ENCODE measurements at regions not wholly inside any gene's neighbourhood (a gene's known extent, or its start where the extent isn't known, plus 50 kb on each side); places are given as distances from the start of the nearest gene placed in this dataset.

DNA sequence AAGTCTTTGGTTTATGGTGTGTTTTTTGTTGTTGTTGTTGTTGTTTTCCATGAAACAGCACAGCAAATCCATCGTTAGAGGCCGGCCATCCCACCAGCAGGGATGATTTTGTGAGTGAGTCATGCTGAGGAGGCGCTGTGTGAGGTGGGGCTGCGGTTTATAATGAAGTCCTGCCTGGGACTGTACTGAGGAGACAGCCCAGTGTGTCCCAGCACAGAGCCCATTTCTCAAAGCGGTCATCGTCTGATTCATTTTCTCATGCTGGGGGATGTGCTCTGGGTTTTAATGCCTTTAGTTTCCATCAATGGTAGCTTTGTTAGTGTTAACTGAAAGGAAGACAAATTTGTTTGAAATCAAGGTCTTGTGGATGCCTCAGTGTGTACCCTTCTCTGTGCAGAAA is 129.3 kb upstream of the SERP2 start:
- TF ChIP-seq CTCF (conservative IDR thresholded peaks at IDR 0.05): no peak
- Histone ChIP-seq H3K9me3 (ENCODE audit: control insufficient read depth, low read length) (no peaks in the 10 kb centered on the region), H3K4me1 (ENCODE audit: control insufficient read depth, insufficient read depth, low read length) (peaks cover 11% of the 10 kb centered on the region), H3K27me3 (ENCODE audit: control insufficient read depth, insufficient read depth, low read length, poor library complexity, severe bottlenecking) (peaks cover 32% of the 10 kb centered on the region), H3K36me3 (ENCODE audit: control insufficient read depth, insufficient read depth, low read length) (no peaks in the 10 kb centered on the region), H3K27ac (ENCODE audit: low read depth, low read length) (no peak overlapping the region), H3K4me3 (ENCODE audit: low read length) (no peak overlapping the region), H3K9ac (ENCODE audit: extremely low read depth, low read length, poor library complexity, severe bottlenecking) (no peak overlapping the region)
- DNase-seq: no peak
- H3K27ac Mint-ChIP-seq: no peak overlapping the region
- no peaks in the 10 kb centered on the region for H3K9me3 Mint-ChIP-seq
- H3K4me1 Mint-ChIP-seq: peaks cover 22% of the 10 kb centered on the region
- H3K4me3 Mint-ChIP-seq: no peak overlapping the region
- H3K36me3 Mint-ChIP-seq (ENCODE audit: low read depth): no peaks in the 10 kb centered on the region
- peaks cover 36% of the 10 kb centered on the region for H3K27me3 Mint-ChIP-seq (ENCODE audit: insufficient read depth)
- 86 to 96% methylated on average over 5 to 6 of the region's 6 CpGs for WGBS, 2 experiments (ENCODE audit: insufficient coverage in 1 of 2, insufficient read length in 1 of 2)

DNA sequence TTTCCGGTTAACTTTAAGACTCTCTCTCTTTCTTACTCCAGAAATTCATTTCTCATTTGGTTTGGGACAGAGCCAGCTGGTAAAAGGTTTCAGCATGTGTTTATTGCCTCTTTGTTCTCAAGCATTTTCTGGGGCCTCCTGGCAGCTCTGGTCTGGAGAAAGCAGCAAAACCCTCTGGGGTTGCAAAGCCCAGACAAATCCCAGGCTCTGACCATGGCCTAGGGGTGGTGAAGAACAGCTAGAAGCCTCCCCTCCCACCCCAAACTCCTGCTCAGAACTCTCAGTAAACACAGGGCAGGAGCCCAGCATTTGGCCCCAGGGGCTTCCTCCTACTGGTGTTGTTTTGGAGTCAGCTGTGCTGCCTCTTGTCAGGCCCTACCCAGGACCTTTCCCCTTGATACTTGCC is 124.2 kb upstream of the SERP2 start:
- Histone ChIP-seq H3K27ac (ENCODE audit: low read depth, low read length) (no peak overlapping the region), H3K4me3 (ENCODE audit: low read length) (no peak overlapping the region), H3K9ac (ENCODE audit: extremely low read depth, low read length, poor library complexity, severe bottlenecking) (no peak overlapping the region), H3K9me3 (ENCODE audit: control insufficient read depth, low read length) (no peaks in the 10 kb centered on the region), H3K36me3 (ENCODE audit: control insufficient read depth, insufficient read depth, low read length) (no peaks in the 10 kb centered on the region), H3K4me1 (ENCODE audit: control insufficient read depth, insufficient read depth, low read length) (peaks cover 7% of the 10 kb centered on the region), H3K27me3 (ENCODE audit: control insufficient read depth, insufficient read depth, low read length, poor library complexity, severe bottlenecking) (no peaks in the 10 kb centered on the region)
- no peaks in the 10 kb centered on the region for H3K27me3 Mint-ChIP-seq (ENCODE audit: insufficient read depth)
- no peak overlapping the region for H3K4me3 Mint-ChIP-seq
- peaks cover 15% of the 10 kb centered on the region for H3K4me1 Mint-ChIP-seq
- H3K9me3 Mint-ChIP-seq: no peaks in the 10 kb centered on the region
- no peak overlapping the region for H3K27ac Mint-ChIP-seq
- TF ChIP-seq CTCF (conservative IDR thresholded peaks at IDR 0.05): no peak
- whole genome bisulfite sequencing, 2 experiments (ENCODE audit: insufficient coverage in 1 of 2, insufficient read length in 1 of 2): 95% methylated on average over 1 of the region's 1 CpG; no CpG with 5 or more reads in 1 of the 2 experiments
- H3K36me3 Mint-ChIP-seq (ENCODE audit: low read depth): no peaks in the 10 kb centered on the region
- no peak for DNase-seq

- no peak overlapping the region for H3K4me3 Mint-ChIP-seq
- no peak overlapping the region for H3K27ac Mint-ChIP-seq
Observed at GRCh38 chr13:44252938-44253337, 120.7 kb upstream of the SERP2 start.

More at GRCh38 chr13:44252938-44253337, 120.7 kb upstream of the SERP2 start:
- Histone ChIP-seq H3K9ac (ENCODE audit: extremely low read depth, low read length, poor library complexity, severe bottlenecking) (no peak overlapping the region), H3K4me3 (ENCODE audit: low read length) (no peak overlapping the region), H3K27me3 (ENCODE audit: control insufficient read depth, insufficient read depth, low read length, poor library complexity, severe bottlenecking) (no peaks in the 10 kb centered on the region), H3K4me1 (ENCODE audit: control insufficient read depth, insufficient read depth, low read length) (peaks cover under 1% of the 10 kb centered on the region), H3K27ac (ENCODE audit: low read depth, low read length) (no peak overlapping the region), H3K36me3 (ENCODE audit: control insufficient read depth, insufficient read depth, low read length) (no peaks in the 10 kb centered on the region), H3K9me3 (ENCODE audit: control insufficient read depth, low read length) (no peaks in the 10 kb centered on the region)
- no peaks in the 10 kb centered on the region for H3K36me3 Mint-ChIP-seq (ENCODE audit: low read depth)
- peaks cover 19% of the 10 kb centered on the region for H3K4me1 Mint-ChIP-seq
- DNase-seq: no peak
- H3K27me3 Mint-ChIP-seq (ENCODE audit: insufficient read depth): no peaks in the 10 kb centered on the region
- H3K9me3 Mint-ChIP-seq: no peaks in the 10 kb centered on the region
- WGBS, 2 experiments (ENCODE audit: insufficient coverage in 1 of 2, insufficient read length in 1 of 2): 94% methylated on average over 3 of the region's 3 CpGs
- TF ChIP-seq CTCF (conservative IDR thresholded peaks at IDR 0.05): no peak

Data from endodermal cell (in vitro differentiated cells).